Aorta (tissue), 5 donors: ENCODE measurements at regions not wholly inside any gene's neighbourhood (a gene's known extent, or its start where the extent isn't known, plus 50 kb on each side); places are given as distances from the start of the nearest gene placed in this dataset.

Experiments used
- ATAC-seq: fragments of 200-7000 bp; cut with Tn5 transposase; one replicate; pipeline ENCODE4 v1.9.1; 2022; ENCODE audit warnings: moderate library complexity; ENCODE audit not compliant: low FRiP score
- DNase-seq, 2 donors: peaks; one replicate each; pipeline ENCODE4 v3.0.0-alpha.2; 2020
- H3K27ac ChIP-seq, 2 donors: one replicate each; pipeline ENCODE4 v1.5.1; 2013; ENCODE audit warnings: low read length in 2 of 2, mild to moderate bottlenecking in 2 of 2, moderate library complexity in 2 of 2, control low read depth in 1 of 2, inconsistent platforms in 1 of 2, low read depth in 1 of 2
- H3K27me3 ChIP-seq, 2 donors: one replicate each; pipeline ENCODE4 v1.6.1; 2013; ENCODE audit warnings: control low read depth in 1 of 2, low read length in 1 of 2, mild to moderate bottlenecking in 1 of 2, moderate library complexity in 1 of 2; ENCODE audit not compliant: insufficient read depth in 2 of 2, control insufficient read depth in 1 of 2
- H3K36me3 ChIP-seq, 2 donors: one replicate each; pipeline ENCODE4 v1.6.1; 2013; ENCODE audit warnings: control low read depth in 1 of 2, low read length in 1 of 2, mild to moderate bottlenecking in 1 of 2; ENCODE audit not compliant: insufficient read depth in 2 of 2, control insufficient read depth in 1 of 2
- H3K4me1 ChIP-seq, 2 donors: one replicate each; pipeline ENCODE4 v1.6.1; 2013; ENCODE audit warnings: low read length in 2 of 2, control low read depth in 1 of 2, mild to moderate bottlenecking in 1 of 2, moderate library complexity in 1 of 2; ENCODE audit not compliant: insufficient read depth in 2 of 2, control insufficient read depth in 1 of 2
- H3K4me3 ChIP-seq, 2 donors: one replicate each; pipeline ENCODE4 v1.5.1; 2013; ENCODE audit warnings: low read length in 2 of 2, control low read depth in 1 of 2, mild to moderate bottlenecking in 1 of 2
- H3K9me3 ChIP-seq: one replicate; pipeline ENCODE4 v1.6.1; 2013; ENCODE audit warnings: mild to moderate bottlenecking, low read length; ENCODE audit not compliant: control insufficient read depth
- WGBS, 2 donors: extraction: QIAGEN DNeasy Blood & Tissue Kit; methylation state at CpG; one replicate each; pipeline ENCODE4 v1.1.7; 2013; 5-methylcytosine and 5-hydroxymethylcytosine counted together
- intact Hi-C, 2 donors: fragments of 100-400 bp; cut with DNase I; formaldehyde crosslinking; loops; one replicate each; pipeline versions ENCODE4 v1.14.2 to v1.15.0; 2022
- donor health status: healthy with polysubstance abuse.
- donor health status: Bipolar disorder and iron deficiency.
- donor health status: DM: no; HTN: no; CAD: no.
- donor health status: DM: no; HTN: no; CAD: no.
- donor health status: DM: yes; HTN: yes; CAD: no.

GRCh38 chr3:117404730-117405129, 695.2 kb downstream of the TUSC7 start:
- WGBS, 2 donors: 56 to 63% methylated on average over 2 of the region's 2 CpGs
- Histone ChIP-seq H3K27ac (no peak overlapping the region), H3K27me3 (no peaks in the 10 kb centered on the region), H3K9me3 (no peaks in the 10 kb centered on the region), H3K4me1 (no peaks in the 10 kb centered on the region), H3K36me3 (no peaks in the 10 kb centered on the region), H3K4me3 (no peak overlapping the region)
- intact Hi-C loops: no loop called here
- DNase-seq (no peak), ATAC-seq (no peak)

GRCh38 chr3:117405359-117405758, 695.8 kb downstream of the TUSC7 start:
- WGBS, 2 donors: 26 to 36% methylated on average over 1 of the region's 1 CpG
- Histone ChIP-seq H3K27ac (no peak overlapping the region), H3K4me1 (no peaks in the 10 kb centered on the region), H3K9me3 (no peaks in the 10 kb centered on the region), H3K4me3 (no peak overlapping the region), H3K36me3 (no peaks in the 10 kb centered on the region), H3K27me3 (no peaks in the 10 kb centered on the region)
- DNase-seq: no peak
- intact Hi-C loops: no loop called here
- no peak for ATAC-seq

DNA sequence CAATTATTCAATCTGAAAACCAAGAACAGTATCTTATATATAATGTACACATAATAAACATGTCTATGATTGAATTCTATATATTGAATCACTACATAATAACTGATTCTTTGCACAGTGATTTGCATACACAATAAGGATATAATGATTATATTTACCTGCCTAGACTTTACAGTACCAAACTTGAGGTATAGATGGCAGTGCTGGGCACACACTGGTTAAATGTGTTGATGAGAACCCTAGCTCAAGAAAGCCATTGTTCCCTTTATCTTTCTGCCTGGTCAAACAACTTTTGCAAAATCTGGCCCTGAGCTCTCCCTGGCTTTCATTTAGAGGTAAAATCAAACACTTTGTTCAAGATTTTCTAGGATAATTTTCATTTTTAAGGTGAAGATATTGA, 697.7 kb downstream of the TUSC7 start:
- intact Hi-C loops: no loop called here
- DNase-seq: no peak
- H3K4me1 ChIP-seq: no peaks in the 10 kb centered on the region
- no peak for ATAC-seq
- H3K4me3 ChIP-seq: no peak overlapping the region
- no peaks in the 10 kb centered on the region for H3K36me3 ChIP-seq
- no peaks in the 10 kb centered on the region for H3K27me3 ChIP-seq
- no peak overlapping the region for H3K27ac ChIP-seq
- H3K9me3 ChIP-seq: no peaks in the 10 kb centered on the region

DNA sequence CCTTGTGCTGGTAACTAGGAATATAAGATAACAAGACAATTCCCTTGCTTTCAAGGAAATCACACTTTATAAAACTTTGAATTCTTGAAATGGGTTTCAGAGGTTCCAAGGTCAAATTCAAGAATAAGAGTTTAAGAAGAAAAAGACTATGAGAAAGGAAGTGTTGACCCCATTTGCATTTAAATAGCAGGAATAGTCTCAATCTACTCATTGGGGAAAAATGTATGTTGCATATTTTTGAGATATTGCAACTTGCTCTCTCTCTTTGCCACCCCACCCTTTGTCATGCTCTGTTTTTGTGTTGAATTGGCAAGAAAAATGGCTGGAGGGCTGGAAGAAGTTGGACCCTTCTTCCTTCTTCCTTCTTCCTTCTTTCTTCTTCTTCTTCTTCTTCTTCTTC, 699.2 kb downstream of the TUSC7 start:
- ATAC-seq (no peak), DNase-seq (no peak)
- Histone ChIP-seq H3K27ac (no peak overlapping the region), H3K36me3 (no peaks in the 10 kb centered on the region), H3K9me3 (no peaks in the 10 kb centered on the region), H3K4me1 (no peaks in the 10 kb centered on the region), H3K27me3 (no peaks in the 10 kb centered on the region), H3K4me3 (no peak overlapping the region)
- intact Hi-C loops: no loop called here

DNA sequence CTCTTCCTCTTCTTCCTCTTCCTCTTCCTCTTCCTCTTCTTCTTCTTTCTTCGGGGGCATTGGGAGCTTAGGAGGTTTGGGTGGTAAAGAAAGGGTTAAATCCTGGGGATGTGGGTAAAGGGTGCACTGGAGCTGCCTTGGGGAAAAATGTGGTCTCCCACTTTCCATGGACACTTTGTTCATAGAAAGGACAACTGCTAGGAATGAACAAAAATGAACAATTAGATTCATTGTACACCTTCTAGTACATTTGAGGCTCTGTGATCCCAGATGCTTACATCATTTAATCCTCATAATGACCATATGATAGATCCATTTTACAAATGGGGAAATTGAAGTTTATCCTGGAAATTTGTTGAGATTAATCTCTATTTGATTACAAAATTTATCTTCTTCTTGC, 699.7 kb downstream of the TUSC7 start:
- Histone ChIP-seq H3K4me3 (no peak overlapping the region), H3K27me3 (no peaks in the 10 kb centered on the region), H3K9me3 (no peaks in the 10 kb centered on the region), H3K4me1 (no peaks in the 10 kb centered on the region), H3K27ac (no peak overlapping the region), H3K36me3 (no peaks in the 10 kb centered on the region)
- WGBS, 2 donors: 94 to 100% methylated on average over 1 of the region's 1 CpG
- ATAC-seq (no peak), DNase-seq (no peak)
- intact Hi-C loops: no loop called here

DNA sequence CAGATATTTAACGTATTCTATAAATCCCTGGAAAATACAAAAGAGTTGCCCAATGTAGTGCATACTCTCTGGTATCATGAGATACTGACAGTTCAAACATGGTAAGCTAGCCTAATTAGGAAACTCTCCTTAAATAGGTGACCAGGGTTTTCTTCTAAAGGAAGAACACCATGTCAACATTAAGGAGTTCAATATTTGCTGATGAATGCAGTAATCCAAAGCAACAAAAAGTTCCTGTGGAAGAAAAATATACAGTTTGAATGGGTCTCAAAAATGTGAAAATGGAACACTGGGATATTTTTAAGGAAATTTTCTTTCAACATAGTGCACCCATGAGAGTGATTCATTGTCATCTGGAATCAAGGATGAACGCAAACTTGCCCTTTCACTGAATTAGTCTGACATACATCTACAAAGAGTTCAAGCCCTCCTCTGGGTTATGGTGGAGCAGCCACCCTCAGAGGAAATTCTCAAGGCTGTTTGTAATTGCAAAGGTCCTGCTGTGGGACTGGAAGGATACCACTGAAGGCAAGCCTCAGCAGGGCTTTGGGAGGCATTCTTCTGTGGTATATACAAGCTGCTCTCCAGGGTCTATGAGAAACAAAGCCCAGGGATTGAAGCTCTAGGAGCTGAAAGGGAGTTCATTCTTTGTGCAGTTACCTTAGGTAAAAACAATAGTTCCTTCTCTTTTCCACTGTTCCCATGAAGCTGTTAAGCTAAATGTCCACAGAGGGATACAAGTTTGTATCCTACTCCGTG, 700.3 kb downstream of the TUSC7 start:
- ATAC-seq: no peak
- H3K36me3 ChIP-seq: no peaks in the 10 kb centered on the region
- H3K9me3 ChIP-seq: no peaks in the 10 kb centered on the region
- no peak for DNase-seq
- H3K4me3 ChIP-seq: no peak overlapping the region
- H3K27ac ChIP-seq: no peak overlapping the region
- intact Hi-C loops: no loop called here
- no peaks in the 10 kb centered on the region for H3K27me3 ChIP-seq
- 90 to 93% methylated on average over 3 of the region's 3 CpGs for WGBS, 2 donors
- no peaks in the 10 kb centered on the region for H3K4me1 ChIP-seq

DNA sequence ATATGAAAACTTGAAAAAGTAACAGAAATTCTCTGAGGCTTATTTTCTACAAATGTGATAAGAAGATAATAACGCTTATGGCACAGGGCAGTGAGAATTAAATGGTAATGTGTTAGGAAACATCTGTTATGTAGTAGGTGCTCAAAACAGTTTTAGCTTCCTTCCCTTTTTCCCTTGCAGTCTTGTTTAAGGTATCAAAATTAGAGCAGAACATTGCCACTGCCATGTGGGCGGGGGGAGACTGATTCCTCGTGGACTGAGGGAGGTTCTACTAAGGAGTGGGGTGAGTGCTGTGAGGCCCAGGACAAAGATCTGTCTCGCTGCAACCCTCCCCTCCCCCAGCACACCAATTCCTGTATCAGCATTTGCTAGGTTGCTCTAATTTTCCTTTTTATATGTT, 702.4 kb downstream of the TUSC7 start:
- Histone ChIP-seq H3K4me3 (no peak overlapping the region), H3K27me3 (no peaks in the 10 kb centered on the region), H3K27ac (no peak overlapping the region), H3K9me3 (no peaks in the 10 kb centered on the region), H3K36me3 (no peaks in the 10 kb centered on the region), H3K4me1 (peaks cover 0 to 2% of the 10 kb centered on the region in 2 donors)
- 52 to 70% methylated on average over 4 of the region's 4 CpGs for WGBS, 2 donors
- ATAC-seq: no peak
- DNase-seq: no peak
- intact Hi-C loops: no loop called here

GRCh38 chr3:117417411-117417810, 707.8 kb downstream of the TUSC7 start:
- WGBS, 2 donors: 0 to 11% methylated on average over 1 of the region's 1 CpG
- intact Hi-C loops: no loop called here
- H3K27ac ChIP-seq: peak overlapping the region in 1 of 2 donors; percentile 43
- H3K27me3 ChIP-seq: no peaks in the 10 kb centered on the region
- no peak overlapping the region for H3K4me3 ChIP-seq
- DNase-seq (no peak), ATAC-seq (no peak)
- H3K9me3 ChIP-seq: no peaks in the 10 kb centered on the region
- no peaks in the 10 kb centered on the region for H3K36me3 ChIP-seq
- peaks cover 0 to 2% of the 10 kb centered on the region in 2 donors for H3K4me1 ChIP-seq

GRCh38 chr3:117427081-117427480, 717.5 kb downstream of the TUSC7 start:
- no peak for DNase-seq
- Histone ChIP-seq H3K4me3 (no peak overlapping the region), H3K36me3 (no peaks in the 10 kb centered on the region), H3K27me3 (no peaks in the 10 kb centered on the region), H3K27ac (no peak overlapping the region), H3K4me1 (no peaks in the 10 kb centered on the region), H3K9me3 (no peaks in the 10 kb centered on the region)
- 91 to 97% methylated on average over 1 of the region's 1 CpG for WGBS, 2 donors
- intact Hi-C loops: no loop called here
- no peak for ATAC-seq
